HCT116 (cell line): ENCODE measurements at regions not wholly inside any gene's neighbourhood (a gene's known extent, or its start where the extent isn't known, plus 50 kb on each side); places are given as distances from the start of the nearest gene placed in this dataset.

ENCODE experiments used
- EZH2 ChIP-seq: fragments of 200-600 bp; sonication (generic); IDR thresholded peaks from 2 replicates; pipeline ENCODE4 v1.6.1; 2017; ENCODE audit warnings: antibody characterized with exemption, mixed run types
- POLR2A ChIP-seq: IDR thresholded peaks from 2 replicates; pipeline ENCODE4 v1.7.0; 2011; ENCODE audit warnings: borderline replicate concordance; ENCODE audit not compliant: insufficient read depth, insufficient read length; ENCODE audit errors: extremely low read depth
- POLR2AphosphoS5 ChIP-seq: IDR thresholded peaks from 2 replicates; pipeline ENCODE4 v1.6.1; 2011; ENCODE audit warnings: mild to moderate bottlenecking, low read depth, low read length, moderate library complexity
- RAD21 ChIP-seq: IDR thresholded peaks from 2 replicates; pipeline ENCODE4 v1.6.1; 2012; ENCODE audit warnings: low read depth, mild to moderate bottlenecking
- REST ChIP-seq: IDR thresholded peaks from 2 replicates; pipeline ENCODE4 v1.6.1; 2012; ENCODE audit warnings: low read depth
- TF ChIP-seq, protein P1 (sequence below), 3 experiments: fragments of 200-600 bp in 1 of 3; sonication (generic) in 1 of 3; IDR thresholded peaks in 2 of 3; conservative IDR thresholded peaks in 1 of 3; 2 replicates each; pipeline ENCODE4 v1.5.1; 2012 to 2017; ENCODE audit warnings: low read depth in 2 of 3, low read length in 2 of 3, antibody characterized with exemption in 1 of 3, borderline replicate concordance in 1 of 3, control low read depth in 1 of 3, mild to moderate bottlenecking in 1 of 3, mixed read lengths in 1 of 3, mixed run types in 1 of 3, moderate library complexity in 1 of 3; ENCODE audit not compliant: insufficient read depth in 1 of 3

GRCh38 chr11:80831374-80831773 is 1390.5 kb upstream of the TENM4 start:
- no peak for TF ChIP-seq EZH2
- TF ChIP-seq RAD21: no peak
- TF ChIP-seq, protein P1, sequence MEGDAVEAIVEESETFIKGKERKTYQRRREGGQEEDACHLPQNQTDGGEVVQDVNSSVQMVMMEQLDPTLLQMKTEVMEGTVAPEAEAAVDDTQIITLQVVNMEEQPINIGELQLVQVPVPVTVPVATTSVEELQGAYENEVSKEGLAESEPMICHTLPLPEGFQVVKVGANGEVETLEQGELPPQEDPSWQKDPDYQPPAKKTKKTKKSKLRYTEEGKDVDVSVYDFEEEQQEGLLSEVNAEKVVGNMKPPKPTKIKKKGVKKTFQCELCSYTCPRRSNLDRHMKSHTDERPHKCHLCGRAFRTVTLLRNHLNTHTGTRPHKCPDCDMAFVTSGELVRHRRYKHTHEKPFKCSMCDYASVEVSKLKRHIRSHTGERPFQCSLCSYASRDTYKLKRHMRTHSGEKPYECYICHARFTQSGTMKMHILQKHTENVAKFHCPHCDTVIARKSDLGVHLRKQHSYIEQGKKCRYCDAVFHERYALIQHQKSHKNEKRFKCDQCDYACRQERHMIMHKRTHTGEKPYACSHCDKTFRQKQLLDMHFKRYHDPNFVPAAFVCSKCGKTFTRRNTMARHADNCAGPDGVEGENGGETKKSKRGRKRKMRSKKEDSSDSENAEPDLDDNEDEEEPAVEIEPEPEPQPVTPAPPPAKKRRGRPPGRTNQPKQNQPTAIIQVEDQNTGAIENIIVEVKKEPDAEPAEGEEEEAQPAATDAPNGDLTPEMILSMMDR (IDR thresholded peaks at IDR 0.05 in 2 of 3, conservative IDR thresholded peaks at IDR 0.05 in 1 of 3; ENCODE audit: borderline replicate concordance in 1 of 3, insufficient read depth in 1 of 3, low read depth in 2 of 3, low read length in 2 of 3): no peak
- TF ChIP-seq REST: no peak
- no peak for TF ChIP-seq POLR2AphosphoS5
- TF ChIP-seq POLR2A: no peak
